Spleen (tissue), 7 donors: ENCODE measurements at regions not wholly inside any gene's neighbourhood (a gene's known extent, or its start where the extent isn't known, plus 50 kb on each side); places are given as distances from the start of the nearest gene placed in this dataset.

Experiments used
- POLR2A ChIP-seq, 3 donors: fragments of 450-650 bp; IDR thresholded peaks; one replicate each; pipeline ENCODE4 v1.5.1; 2017; ENCODE audit warnings: antibody characterized with exemption in 3 of 3, mild to moderate bottlenecking in 1 of 3
- TF ChIP-seq, protein P1 (sequence below), 11 experiments: fragments of 200-600 bp in 7 of 11; fragments of 450-650 bp in 4 of 11; sonication (generic) in 4 of 11; IDR thresholded peaks in 8 of 11; conservative IDR thresholded peaks in 3 of 11; 1 replicate in 7 of 11; 2 replicates in 4 of 11; pipeline versions ENCODE4 v1.4.0 to v1.8.0; 2016 to 2021; ENCODE audit warnings: antibody characterized with exemption in 11 of 11, inconsistent platforms in 4 of 11, mild to moderate bottlenecking in 1 of 11
- donor health status: DM: no; HTN: no; CAD: no; lungs with moderate emphysema.
- donor health status: DM: no; HTN: no; CAD: no.
- donor health status: DM: no; HTN: no; CAD: no.

DNA sequence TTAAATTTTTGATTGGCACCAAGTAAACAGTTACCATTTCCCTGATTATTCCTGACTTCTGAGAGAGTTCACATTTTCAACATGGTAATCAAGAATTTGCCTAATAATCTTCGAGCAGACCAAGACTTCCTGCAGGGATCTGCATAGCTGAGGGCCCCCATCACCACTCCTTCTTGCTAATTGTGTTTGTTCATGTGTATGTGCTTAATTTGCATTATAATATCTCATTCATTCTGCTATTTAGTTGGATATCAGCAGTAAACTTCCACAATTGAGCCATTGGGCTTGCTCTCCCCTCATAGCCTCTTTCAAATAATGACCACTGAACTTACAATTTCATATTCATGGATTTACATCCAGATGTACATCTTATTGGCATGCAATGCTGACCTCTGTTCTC lies 292.5 kb downstream of the SPATA18 start:
- TF ChIP-seq POLR2A (IDR thresholded peaks at IDR 0.05): no peak
- TF ChIP-seq, protein P1, sequence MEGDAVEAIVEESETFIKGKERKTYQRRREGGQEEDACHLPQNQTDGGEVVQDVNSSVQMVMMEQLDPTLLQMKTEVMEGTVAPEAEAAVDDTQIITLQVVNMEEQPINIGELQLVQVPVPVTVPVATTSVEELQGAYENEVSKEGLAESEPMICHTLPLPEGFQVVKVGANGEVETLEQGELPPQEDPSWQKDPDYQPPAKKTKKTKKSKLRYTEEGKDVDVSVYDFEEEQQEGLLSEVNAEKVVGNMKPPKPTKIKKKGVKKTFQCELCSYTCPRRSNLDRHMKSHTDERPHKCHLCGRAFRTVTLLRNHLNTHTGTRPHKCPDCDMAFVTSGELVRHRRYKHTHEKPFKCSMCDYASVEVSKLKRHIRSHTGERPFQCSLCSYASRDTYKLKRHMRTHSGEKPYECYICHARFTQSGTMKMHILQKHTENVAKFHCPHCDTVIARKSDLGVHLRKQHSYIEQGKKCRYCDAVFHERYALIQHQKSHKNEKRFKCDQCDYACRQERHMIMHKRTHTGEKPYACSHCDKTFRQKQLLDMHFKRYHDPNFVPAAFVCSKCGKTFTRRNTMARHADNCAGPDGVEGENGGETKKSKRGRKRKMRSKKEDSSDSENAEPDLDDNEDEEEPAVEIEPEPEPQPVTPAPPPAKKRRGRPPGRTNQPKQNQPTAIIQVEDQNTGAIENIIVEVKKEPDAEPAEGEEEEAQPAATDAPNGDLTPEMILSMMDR (IDR thresholded peaks at IDR 0.05 in 8 of 11, conservative IDR thresholded peaks at IDR 0.05 in 3 of 11): no peak
